Keratinocyte (primary cell): ENCODE measurements at regions not wholly inside any gene's neighbourhood (a gene's known extent, or its start where the extent isn't known, plus 50 kb on each side); places are given as distances from the start of the nearest gene placed in this dataset.

Experiments
- DNase-seq: peaks from one replicate; pipeline ENCODE4 v3.0.0-alpha.2; 2011; ENCODE audit warnings: low read depth, missing footprints, low spot score
- FAIRE-seq: peaks from 2 replicates; lab custom pipeline; 2011; peaks lifted over from hg19 to GRCh38; lab: Jason Lieb, UNC
- H2AFZ ChIP-seq: 2 replicates; pipeline ENCODE4 v1.6.0; 2012; ENCODE audit warnings: low read length, control low read depth, inconsistent platforms; ENCODE audit not compliant: control insufficient read depth
- H3K27ac ChIP-seq: 2 replicates; pipeline ENCODE4 v1.5.1; 2011; ENCODE audit warnings: low read length; ENCODE audit not compliant: control insufficient read depth, insufficient read depth
- H3K27me3 ChIP-seq: 3 replicates; pipeline ENCODE4 v1.6.0; 2011; ENCODE audit warnings: low read length; ENCODE audit not compliant: control insufficient read depth, insufficient read depth; ENCODE audit errors: extremely low read depth
- H3K36me3 ChIP-seq, 2 experiments: 2 replicates in 1 of 2; 3 replicates in 1 of 2; pipeline ENCODE4 v1.5.1; 2011; ENCODE audit warnings: low read length in 2 of 2, mild to moderate bottlenecking in 1 of 2; ENCODE audit not compliant: control insufficient read depth in 2 of 2, insufficient read depth in 2 of 2; ENCODE audit errors: extremely low read depth in 1 of 2
- H3K4me1 ChIP-seq: 3 replicates; pipeline ENCODE4 v1.5.1; 2011; ENCODE audit warnings: low read length; ENCODE audit not compliant: control insufficient read depth, insufficient read depth; ENCODE audit errors: extremely low read depth
- H3K4me2 ChIP-seq: 3 replicates; pipeline ENCODE4 v1.6.0; 2011; ENCODE audit warnings: low read depth, low read length; ENCODE audit not compliant: control insufficient read depth, insufficient read depth; ENCODE audit errors: extremely low read depth
- H3K4me3 ChIP-seq, 3 experiments: fragments of 200-600 bp in 1 of 3; sonication (generic) in 1 of 3; 2 replicates in 2 of 3; 3 replicates in 1 of 3; pipeline ENCODE4 v1.5.1; 2011 to 2016; ENCODE audit warnings: low read length in 3 of 3, mild to moderate bottlenecking in 3 of 3, control low read depth in 2 of 3, inconsistent platforms in 1 of 3, low read depth in 1 of 3, mixed read lengths in 1 of 3, mixed run types in 1 of 3, moderate library complexity in 1 of 3; ENCODE audit not compliant: control insufficient read depth in 2 of 3, insufficient read depth in 2 of 3; ENCODE audit errors: extremely low read depth in 1 of 3
- H3K79me2 ChIP-seq: 2 replicates; pipeline ENCODE4 v1.6.0; 2012; ENCODE audit warnings: low read length; ENCODE audit not compliant: control insufficient read depth, insufficient read depth
- H3K9ac ChIP-seq: 3 replicates; pipeline ENCODE4 v1.6.0; 2011; ENCODE audit warnings: low read length; ENCODE audit not compliant: control insufficient read depth, insufficient read depth; ENCODE audit errors: extremely low read depth
- H3K9me1 ChIP-seq: 3 replicates; pipeline ENCODE4 v1.6.0; 2011; ENCODE audit warnings: low read length; ENCODE audit not compliant: control insufficient read depth, insufficient read depth; ENCODE audit errors: extremely low read depth
- H3K9me3 ChIP-seq: 2 replicates; pipeline ENCODE4 v1.5.1; 2012; ENCODE audit warnings: low read depth, low read length; ENCODE audit not compliant: control insufficient read depth
- H4K20me1 ChIP-seq: 3 replicates; pipeline ENCODE4 v1.6.0; 2011; ENCODE audit warnings: low read length; ENCODE audit not compliant: control insufficient read depth, insufficient read depth; ENCODE audit errors: extremely low read depth
- EZH2 ChIP-seq: IDR thresholded peaks from one replicate; pipeline ENCODE4 v1.6.1; 2012; ENCODE audit warnings: inconsistent platforms, mild to moderate bottlenecking, low read length, moderate library complexity
- dilution Hi-C: fragments of 300-500 bp; cut with MboI; formaldehyde crosslinking; loops from one replicate; pipeline ENCODE4 v1.7.0; 2020; ENCODE audit warnings: low sequenced_read_pairs; ENCODE audit not compliant: extremely low pct_ligation_motif_present
- TF ChIP-seq, protein P1 (sequence below), 3 experiments: IDR thresholded peaks in 1 of 3; conservative IDR thresholded peaks in 1 of 3; optimal IDR thresholded peaks in 1 of 3; 2 replicates in 2 of 3; 3 replicates in 1 of 3; pipeline versions ENCODE3 to v1.5.1; 2011; ENCODE audit warnings: low read length in 3 of 3, mild to moderate bottlenecking in 3 of 3, moderate library complexity in 2 of 3, control low read depth in 1 of 3, inconsistent platforms in 1 of 3; ENCODE audit not compliant: insufficient read depth in 2 of 3; ENCODE audit errors: extremely low read depth in 1 of 3

DNA sequence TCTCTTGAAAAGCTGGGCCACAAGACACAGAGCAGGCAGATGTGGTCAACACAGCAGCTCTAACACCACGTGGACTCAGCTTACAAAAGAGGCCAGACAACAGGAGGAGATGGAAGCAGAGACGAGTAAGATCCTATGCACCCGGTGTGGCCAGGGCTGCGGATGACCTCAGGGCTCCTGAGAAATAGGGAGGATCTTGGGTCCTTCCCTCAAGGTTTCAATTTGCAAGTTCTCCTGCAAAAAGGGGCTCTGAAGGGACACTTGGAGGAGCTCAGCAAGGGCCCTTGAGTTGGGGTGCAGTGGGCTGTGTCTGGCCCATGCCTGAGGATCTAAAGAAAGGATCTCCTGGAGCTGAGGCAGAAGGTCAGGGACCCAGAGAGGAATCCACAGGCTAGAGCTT is 249.5 kb upstream of the IGF1R start:
- Histone ChIP-seq H3K4me1 (no peaks in the 10 kb centered on the region), H3K79me2 (no peaks in the 10 kb centered on the region), H3K4me2 (no peak overlapping the region), H3K9ac (no peak overlapping the region), H3K27ac (no peak overlapping the region), H3K4me3 (no peak overlapping the region), H3K27me3 (peaks cover 7% of the 10 kb centered on the region), H3K9me3 (no peaks in the 10 kb centered on the region), H2AFZ (no peak overlapping the region), H3K36me3 (no peaks in the 10 kb centered on the region), H4K20me1 (no peaks in the 10 kb centered on the region), H3K9me1 (no peaks in the 10 kb centered on the region)
- FAIRE-seq = no peak
- dilution Hi-C loops = no loop called here
- DNase-seq = no peak
- no peak for TF ChIP-seq EZH2
- TF ChIP-seq, protein P1, sequence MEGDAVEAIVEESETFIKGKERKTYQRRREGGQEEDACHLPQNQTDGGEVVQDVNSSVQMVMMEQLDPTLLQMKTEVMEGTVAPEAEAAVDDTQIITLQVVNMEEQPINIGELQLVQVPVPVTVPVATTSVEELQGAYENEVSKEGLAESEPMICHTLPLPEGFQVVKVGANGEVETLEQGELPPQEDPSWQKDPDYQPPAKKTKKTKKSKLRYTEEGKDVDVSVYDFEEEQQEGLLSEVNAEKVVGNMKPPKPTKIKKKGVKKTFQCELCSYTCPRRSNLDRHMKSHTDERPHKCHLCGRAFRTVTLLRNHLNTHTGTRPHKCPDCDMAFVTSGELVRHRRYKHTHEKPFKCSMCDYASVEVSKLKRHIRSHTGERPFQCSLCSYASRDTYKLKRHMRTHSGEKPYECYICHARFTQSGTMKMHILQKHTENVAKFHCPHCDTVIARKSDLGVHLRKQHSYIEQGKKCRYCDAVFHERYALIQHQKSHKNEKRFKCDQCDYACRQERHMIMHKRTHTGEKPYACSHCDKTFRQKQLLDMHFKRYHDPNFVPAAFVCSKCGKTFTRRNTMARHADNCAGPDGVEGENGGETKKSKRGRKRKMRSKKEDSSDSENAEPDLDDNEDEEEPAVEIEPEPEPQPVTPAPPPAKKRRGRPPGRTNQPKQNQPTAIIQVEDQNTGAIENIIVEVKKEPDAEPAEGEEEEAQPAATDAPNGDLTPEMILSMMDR (optimal IDR thresholded peaks at IDR 0.05 in 1 of 3, IDR thresholded peaks at IDR 0.05 in 1 of 3, conservative IDR thresholded peaks at IDR 0.05 in 1 of 3; ENCODE audit: extremely low read depth in 1 of 3, insufficient read depth in 2 of 3, low read length in 3 of 3) = no peak

DNA sequence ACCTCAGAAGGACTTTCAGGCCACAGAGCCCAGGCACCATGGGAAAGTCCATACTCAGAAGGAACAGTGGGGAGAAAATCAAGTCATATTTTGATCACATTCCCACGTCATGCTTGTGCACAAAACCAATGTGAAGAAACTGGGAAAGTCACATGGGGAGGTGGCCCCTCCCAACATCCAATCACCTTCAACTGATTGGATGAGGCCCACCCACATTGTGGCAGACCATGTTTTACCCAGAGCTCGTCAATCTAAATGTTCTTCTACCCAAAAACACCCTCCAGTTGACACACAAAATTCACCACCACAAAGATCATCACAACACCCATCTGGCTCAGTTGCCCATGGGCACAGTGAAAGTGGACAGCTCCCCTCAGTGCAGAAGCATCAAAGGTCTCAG is 248.2 kb upstream of the IGF1R start:
- Histone ChIP-seq H4K20me1 (no peaks in the 10 kb centered on the region), H2AFZ (no peak overlapping the region), H3K4me1 (no peaks in the 10 kb centered on the region), H3K27ac (no peak overlapping the region), H3K4me3 (no peak overlapping the region), H3K27me3 (no peaks in the 10 kb centered on the region), H3K9ac (no peak overlapping the region), H3K79me2 (no peaks in the 10 kb centered on the region), H3K36me3 (no peaks in the 10 kb centered on the region), H3K9me3 (no peaks in the 10 kb centered on the region), H3K9me1 (no peaks in the 10 kb centered on the region), H3K4me2 (no peak overlapping the region)
- TF ChIP-seq EZH2 = no peak
- TF ChIP-seq, protein P1 (optimal IDR thresholded peaks at IDR 0.05 in 1 of 3, IDR thresholded peaks at IDR 0.05 in 1 of 3, conservative IDR thresholded peaks at IDR 0.05 in 1 of 3; ENCODE audit: extremely low read depth in 1 of 3, insufficient read depth in 2 of 3, low read length in 3 of 3) = no peak
- FAIRE-seq (no peak), DNase-seq (no peak)
- dilution Hi-C loops = no loop called here
